Right cardiac atrium (tissue), 5 donors: ENCODE measurements at regions not wholly inside any gene's neighbourhood (a gene's known extent, or its start where the extent isn't known, plus 50 kb on each side); places are given as distances from the start of the nearest gene placed in this dataset.
A peak's percentile ranks its signal among the peaks of the same experiment; 100 is the strongest.

Experiments
- ATAC-seq, 2 donors: fragments of 200-7000 bp; cut with Tn5 transposase; one replicate each; pipeline versions ENCODE4 v1.8.0 to v1.9.1; 2020; ENCODE audit warnings: moderate library complexity in 2 of 2, mild to moderate bottlenecking in 1 of 2
- DNase-seq, 3 donors: peaks; one replicate each; pipeline ENCODE4 v3.0.0-alpha.2; 2020
- H3K27ac ChIP-seq: one replicate; pipeline ENCODE4 v1.5.1; 2013; ENCODE audit warnings: mild to moderate bottlenecking, low read length, control low read depth, moderate library complexity
- H3K27me3 ChIP-seq: one replicate; pipeline ENCODE4 v1.6.1; 2013; ENCODE audit not compliant: control insufficient read depth, insufficient read depth
- H3K4me1 ChIP-seq: one replicate; pipeline ENCODE4 v1.6.1; 2013; ENCODE audit warnings: low read length; ENCODE audit not compliant: control insufficient read depth, insufficient read depth
- H3K4me3 ChIP-seq: one replicate; pipeline ENCODE4 v1.5.1; 2013; ENCODE audit warnings: low read length, control low read depth
- H3K9me3 ChIP-seq: one replicate; pipeline ENCODE4 v1.6.1; 2013; ENCODE audit warnings: low read length; ENCODE audit not compliant: control insufficient read depth
- WGBS: extraction: QIAGEN DNeasy Blood & Tissue Kit; methylation state at CpG from one replicate; pipeline ENCODE4 v1.1.7; 2013; 5-methylcytosine and 5-hydroxymethylcytosine counted together
- intact Hi-C, 4 donors: fragments of 100-400 bp; cut with DNase I; formaldehyde crosslinking; loops; one replicate each; pipeline versions ENCODE4 v1.11.0 to v1.14.0; 2022 to 2023
- donor health status: healthy with polysubstance abuse.
- donor health status: DM: no; HTN: yes; CAD: no.
- donor health status: DM: no; HTN: no; CAD: no.
- donor health status: DM: no; HTN: yes; CAD: no; lungs with severe emphysema.
- donor health status: DM: yes; HTN: yes; CAD: no.

- Histone ChIP-seq H3K27me3 (no peaks in the 10 kb centered on the region), H3K4me3 (no peak overlapping the region), H3K9me3 (no peaks in the 10 kb centered on the region), H3K4me1 (peaks cover 2% of the 10 kb centered on the region), H3K27ac (no peak overlapping the region)
- ATAC-seq (no peak), DNase-seq (no peak)
- intact Hi-C loops: no loop called here
- 65% methylated on average over 12 of the region's 12 CpGs for WGBS
Measured at GRCh38 chr11:131192628-131193027, 177.8 kb upstream of the NTM start.

- H3K27me3 ChIP-seq: no peaks in the 10 kb centered on the region
- H3K27ac ChIP-seq: no peak overlapping the region
- intact Hi-C loops: no loop called here
- peaks cover 2% of the 10 kb centered on the region for H3K4me1 ChIP-seq
- H3K4me3 ChIP-seq: no peak overlapping the region
- no peaks in the 10 kb centered on the region for H3K9me3 ChIP-seq
- DNase-seq (no peak), ATAC-seq (no peak)
- 90% methylated on average over 11 of the region's 11 CpGs for WGBS
Measured at GRCh38 chr11:131193031-131193501, 177.3 kb upstream of the NTM start.

- Histone ChIP-seq H3K27me3 (no peaks in the 10 kb centered on the region), H3K27ac (no peak overlapping the region), H3K4me3 (no peak overlapping the region), H3K4me1 (peaks cover 2% of the 10 kb centered on the region), H3K9me3 (no peaks in the 10 kb centered on the region)
- DNase-seq (no peak), ATAC-seq (no peak)
- WGBS: 86% methylated on average over 6 of the region's 6 CpGs
- intact Hi-C loops: no loop called here
Measured at GRCh38 chr11:131194726-131195125, 175.7 kb upstream of the NTM start.

- Histone ChIP-seq H3K9me3 (no peaks in the 10 kb centered on the region), H3K4me3 (peak overlapping the region; percentile 7), H3K27ac (no peak overlapping the region), H3K27me3 (no peaks in the 10 kb centered on the region), H3K4me1 (peaks cover 2% of the 10 kb centered on the region)
- DNase-seq: peak; percentile 45 to 78 (median 75)
- peak; percentile 55 to 65 for ATAC-seq
- intact Hi-C loops: no loop called here
- WGBS: 27% methylated on average over 11 of the region's 11 CpGs
Measured at GRCh38 chr11:131195661-131196517, 174.5 kb upstream of the NTM start.

- Histone ChIP-seq H3K27ac (no peak overlapping the region), H3K4me3 (no peak overlapping the region), H3K27me3 (no peaks in the 10 kb centered on the region), H3K4me1 (peaks cover 2% of the 10 kb centered on the region), H3K9me3 (no peaks in the 10 kb centered on the region)
- ATAC-seq (no peak), DNase-seq (no peak)
- WGBS: 70% methylated on average over 15 of the region's 15 CpGs
- intact Hi-C loops: no loop called here
Measured at GRCh38 chr11:131198161-131199014, 172.0 kb upstream of the NTM start.

GRCh38 chr11:131199015-131199280, 171.5 kb upstream of the NTM start:
- H3K27me3 ChIP-seq: no peaks in the 10 kb centered on the region
- ATAC-seq: no peak
- no peak overlapping the region for H3K4me3 ChIP-seq
- no peak overlapping the region for H3K27ac ChIP-seq
- H3K9me3 ChIP-seq: no peaks in the 10 kb centered on the region
- peaks cover 2% of the 10 kb centered on the region for H3K4me1 ChIP-seq
- 92% methylated on average over 8 of the region's 8 CpGs for WGBS
- intact Hi-C loops: no loop called here
- no peak for DNase-seq

GRCh38 chr11:131201674-131202073, 168.7 kb upstream of the NTM start:
- 91% methylated on average over 12 of the region's 12 CpGs for WGBS
- DNase-seq (no peak), ATAC-seq (no peak)
- intact Hi-C loops: loop anchor here in 1 of 4 donors (10.0 kb wide), 1 partner anchor 137 kb away; no protein-coding TSS in a partner anchor
- Histone ChIP-seq H3K4me3 (no peak overlapping the region), H3K27ac (no peak overlapping the region), H3K4me1 (no peaks in the 10 kb centered on the region), H3K9me3 (no peaks in the 10 kb centered on the region), H3K27me3 (no peaks in the 10 kb centered on the region)

- no peaks in the 10 kb centered on the region for H3K27me3 ChIP-seq
- intact Hi-C loops: loop anchor here in 1 of 4 donors (10.0 kb wide), 1 partner anchor 138 kb away; no protein-coding TSS in a partner anchor
- no peak overlapping the region for H3K4me3 ChIP-seq
- ATAC-seq: no peak
- no peak overlapping the region for H3K27ac ChIP-seq
- H3K4me1 ChIP-seq: no peaks in the 10 kb centered on the region
- H3K9me3 ChIP-seq: no peaks in the 10 kb centered on the region
- WGBS: 48% methylated on average over 1 of the region's 1 CpG
- no peak for DNase-seq
Measured at GRCh38 chr11:131203040-131203439, 167.4 kb upstream of the NTM start.

- Histone ChIP-seq H3K9me3 (no peaks in the 10 kb centered on the region), H3K27me3 (no peaks in the 10 kb centered on the region), H3K27ac (no peak overlapping the region), H3K4me3 (no peak overlapping the region), H3K4me1 (no peaks in the 10 kb centered on the region)
- intact Hi-C loops: loop anchor here in 1 of 4 donors (10.0 kb wide), 1 partner anchor 139 kb away; no protein-coding TSS in a partner anchor
- no peak for DNase-seq
- WGBS: 92% methylated on average over 10 of the region's 10 CpGs
- no peak for ATAC-seq
Measured at GRCh38 chr11:131204282-131204681, 166.1 kb upstream of the NTM start.

GRCh38 chr11:131204765-131205380, 165.5 kb upstream of the NTM start:
- H3K9me3 ChIP-seq: no peaks in the 10 kb centered on the region
- no peak overlapping the region for H3K27ac ChIP-seq
- DNase-seq (no peak), ATAC-seq (no peak)
- WGBS: 57% methylated on average over 11 of the region's 11 CpGs
- no peaks in the 10 kb centered on the region for H3K27me3 ChIP-seq
- no peaks in the 10 kb centered on the region for H3K4me1 ChIP-seq
- intact Hi-C loops: loop anchor here in 1 of 4 donors (10.0 kb wide), 1 partner anchor 140 kb away; no protein-coding TSS in a partner anchor
- no peak overlapping the region for H3K4me3 ChIP-seq

- intact Hi-C loops: loop anchor here in 1 of 4 donors (10.0 kb wide), 1 partner anchor 142 kb away; no protein-coding TSS in a partner anchor
- ATAC-seq: no peak
- Histone ChIP-seq H3K4me1 (no peaks in the 10 kb centered on the region), H3K4me3 (no peak overlapping the region), H3K27me3 (no peaks in the 10 kb centered on the region), H3K9me3 (no peaks in the 10 kb centered on the region), H3K27ac (no peak overlapping the region)
- WGBS: 65% methylated on average over 3 of the region's 3 CpGs
- no peak for DNase-seq
Measured at GRCh38 chr11:131206671-131207070, 163.7 kb upstream of the NTM start.
